Fibroblast of lung (primary cell): ENCODE measurements at regions not wholly inside any gene's neighbourhood (a gene's known extent, or its start where the extent isn't known, plus 50 kb on each side); places are given as distances from the start of the nearest gene placed in this dataset.
"Not testable (repeated sequence)": the region's sequence is repeated elsewhere in the genome, so short reads cannot be mapped to it uniquely, and the experiment has no call there.

Experiments used
- DNase-seq, 2 donors: peaks; one replicate each; pipeline versions ENCODE4 v3.0.0 to v3.0.0-alpha.2; 2010; ENCODE audit warnings: low read depth in 2 of 2
- H2AFZ ChIP-seq: 2 replicates; pipeline ENCODE4 v1.5.1; 2012; ENCODE audit warnings: low read length, control low read depth, inconsistent platforms
- H3K27ac ChIP-seq: 2 replicates; pipeline ENCODE4 v1.5.1; 2011; ENCODE audit warnings: low read length, control low read depth; ENCODE audit not compliant: insufficient read depth
- H3K27me3 ChIP-seq: 2 replicates; pipeline ENCODE4 v1.5.1; 2011; ENCODE audit warnings: mild to moderate bottlenecking, low read length; ENCODE audit not compliant: control insufficient read depth, insufficient read depth
- H3K36me3 ChIP-seq: 2 replicates; pipeline ENCODE4 v1.5.1; 2011; ENCODE audit warnings: low read length; ENCODE audit not compliant: control insufficient read depth, insufficient read depth
- H3K4me1 ChIP-seq: 2 replicates; pipeline ENCODE4 v1.5.1; 2011; ENCODE audit warnings: low read length; ENCODE audit not compliant: control insufficient read depth, insufficient read depth; ENCODE audit errors: extremely low read depth
- H3K4me2 ChIP-seq: 2 replicates; pipeline ENCODE4 v1.5.1; 2011; ENCODE audit warnings: low read length, control low read depth; ENCODE audit not compliant: insufficient read depth; ENCODE audit errors: extremely low read depth
- H3K4me3 ChIP-seq, 4 experiments: fragments of 200-600 bp in 1 of 4; sonication (generic) in 1 of 4; replicated peaks in 1 of 4; 2 replicates each; pipeline ENCODE4 v1.5.1; 2011 to 2016; ENCODE audit warnings: low read length in 4 of 4, low read depth in 3 of 4, mild to moderate bottlenecking in 3 of 4, control low read depth in 2 of 4, inconsistent platforms in 1 of 4, mixed read lengths in 1 of 4; ENCODE audit not compliant: insufficient read depth in 1 of 4; ENCODE audit errors: control extremely low read depth in 1 of 4
- H3K79me2 ChIP-seq: 2 replicates; pipeline ENCODE4 v1.5.1; 2012; ENCODE audit warnings: mild to moderate bottlenecking, low read length, inconsistent platforms; ENCODE audit not compliant: control insufficient read depth, insufficient read depth
- H3K9ac ChIP-seq: 2 replicates; pipeline ENCODE4 v1.5.1; 2011; ENCODE audit warnings: mild to moderate bottlenecking, low read length, control low read depth; ENCODE audit not compliant: insufficient read depth
- H3K9me3 ChIP-seq: 2 replicates; pipeline ENCODE4 v1.5.1; 2012; ENCODE audit warnings: low read depth, low read length; ENCODE audit not compliant: control insufficient read depth, insufficient read depth
- H4K20me1 ChIP-seq: 2 replicates; pipeline ENCODE4 v1.5.1; 2011; ENCODE audit warnings: low read length; ENCODE audit not compliant: control insufficient read depth, insufficient read depth; ENCODE audit errors: extremely low read depth
- EZH2 ChIP-seq: IDR thresholded peaks from 2 replicates; pipeline ENCODE4 v1.5.1; 2012; ENCODE audit warnings: low read length, control low read depth, mild to moderate bottlenecking; ENCODE audit errors: missing control alignments
- TF ChIP-seq, protein P1 (sequence below), 2 donors: IDR thresholded peaks in 1 of 2; conservative IDR thresholded peaks in 1 of 2; 1 replicate in 1 of 2; 2 replicates in 1 of 2; pipeline ENCODE4 v1.5.1; 2011 to 2012; ENCODE audit warnings: low read length in 2 of 2, control low read depth in 1 of 2, inconsistent platforms in 1 of 2, low read depth in 1 of 2, mild to moderate bottlenecking in 1 of 2

DNA sequence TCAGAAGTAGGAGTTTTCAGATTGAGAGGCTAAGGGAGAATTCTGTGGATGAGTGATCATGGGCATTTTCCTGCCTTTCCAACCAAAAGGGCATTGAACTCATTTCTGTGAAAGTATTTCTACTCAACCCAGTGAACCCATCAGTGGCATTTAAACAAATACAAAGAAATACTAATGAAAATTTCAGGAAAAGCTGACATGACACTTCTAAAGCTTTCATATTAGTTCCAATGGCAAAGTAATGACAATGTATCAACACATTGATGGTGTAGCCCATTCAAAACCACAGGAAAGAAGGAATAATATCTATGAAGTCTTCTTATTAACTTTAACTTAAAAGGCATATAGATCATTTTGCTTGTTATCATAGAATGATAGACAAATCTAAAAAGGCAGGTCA lies 183.5 kb upstream of the ANXA10 start:
- H3K27me3 ChIP-seq: no peaks in the 10 kb centered on the region
- H3K79me2 ChIP-seq: no peaks in the 10 kb centered on the region
- H3K36me3 ChIP-seq: no peaks in the 10 kb centered on the region
- no peaks in the 10 kb centered on the region for H3K4me1 ChIP-seq
- no peaks in the 10 kb centered on the region for H3K9me3 ChIP-seq
- H3K27ac ChIP-seq: no peak overlapping the region
- TF ChIP-seq, protein P1, sequence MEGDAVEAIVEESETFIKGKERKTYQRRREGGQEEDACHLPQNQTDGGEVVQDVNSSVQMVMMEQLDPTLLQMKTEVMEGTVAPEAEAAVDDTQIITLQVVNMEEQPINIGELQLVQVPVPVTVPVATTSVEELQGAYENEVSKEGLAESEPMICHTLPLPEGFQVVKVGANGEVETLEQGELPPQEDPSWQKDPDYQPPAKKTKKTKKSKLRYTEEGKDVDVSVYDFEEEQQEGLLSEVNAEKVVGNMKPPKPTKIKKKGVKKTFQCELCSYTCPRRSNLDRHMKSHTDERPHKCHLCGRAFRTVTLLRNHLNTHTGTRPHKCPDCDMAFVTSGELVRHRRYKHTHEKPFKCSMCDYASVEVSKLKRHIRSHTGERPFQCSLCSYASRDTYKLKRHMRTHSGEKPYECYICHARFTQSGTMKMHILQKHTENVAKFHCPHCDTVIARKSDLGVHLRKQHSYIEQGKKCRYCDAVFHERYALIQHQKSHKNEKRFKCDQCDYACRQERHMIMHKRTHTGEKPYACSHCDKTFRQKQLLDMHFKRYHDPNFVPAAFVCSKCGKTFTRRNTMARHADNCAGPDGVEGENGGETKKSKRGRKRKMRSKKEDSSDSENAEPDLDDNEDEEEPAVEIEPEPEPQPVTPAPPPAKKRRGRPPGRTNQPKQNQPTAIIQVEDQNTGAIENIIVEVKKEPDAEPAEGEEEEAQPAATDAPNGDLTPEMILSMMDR (conservative IDR thresholded peaks at IDR 0.05 in 1 of 2, IDR thresholded peaks at IDR 0.05 in 1 of 2; ENCODE audit: low read depth in 1 of 2, low read length in 2 of 2): no peak
- TF ChIP-seq EZH2: no peak
- no peak overlapping the region for H3K4me2 ChIP-seq
- H3K4me3 ChIP-seq: no peak overlapping the region
- H4K20me1 ChIP-seq: no peaks in the 10 kb centered on the region
- H3K9ac ChIP-seq: no peak overlapping the region
- H2AFZ ChIP-seq: no peak overlapping the region
- DNase-seq: no peak

DNA sequence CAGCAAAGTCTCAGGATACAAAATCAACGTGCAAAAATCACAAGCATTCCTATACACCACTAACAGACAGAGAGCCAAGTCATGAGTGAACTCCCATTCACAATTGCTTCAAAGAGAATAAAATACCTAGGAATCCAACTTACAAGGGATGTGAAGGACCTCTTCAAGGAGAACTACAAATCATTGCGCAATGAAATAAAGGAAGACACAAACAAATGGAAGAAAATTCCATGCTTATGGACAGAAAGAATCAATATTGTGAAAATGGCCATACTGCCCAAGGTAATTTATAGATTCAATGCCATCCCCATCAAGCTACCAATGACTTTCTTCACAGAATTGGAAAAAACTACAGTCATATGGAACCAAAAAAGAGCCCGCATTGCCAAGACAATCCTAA lies 179.8 kb upstream of the ANXA10 start:
- DNase-seq, H2AFZ ChIP-seq, H3K27me3 ChIP-seq, H4K20me1 ChIP-seq, H3K27ac ChIP-seq, H3K4me2 ChIP-seq, H3K36me3 ChIP-seq, H3K4me1 ChIP-seq, H3K9me3 ChIP-seq, H3K79me2 ChIP-seq, H3K9ac ChIP-seq, H3K4me3 ChIP-seq: not testable (repeated sequence)

DNA sequence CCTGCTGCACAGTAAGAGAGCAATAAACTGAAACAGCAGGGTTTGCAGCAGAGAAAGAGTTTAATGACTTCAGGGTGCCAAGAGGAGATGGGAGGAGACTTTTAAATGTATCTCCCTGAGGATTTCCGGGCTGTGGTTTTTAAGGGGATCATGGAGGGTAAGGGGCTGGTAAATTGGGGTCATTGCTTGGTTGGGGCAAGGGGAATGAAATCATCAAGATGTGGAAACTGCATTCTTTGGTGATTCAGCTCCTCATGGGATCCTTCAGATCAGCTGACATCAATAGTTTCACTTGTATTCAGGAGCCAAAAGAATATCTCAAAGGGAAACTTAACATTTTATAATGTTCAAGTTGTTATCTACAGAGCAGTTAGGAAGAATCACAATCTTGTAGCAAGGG lies 174.3 kb upstream of the ANXA10 start:
- H3K9ac ChIP-seq: no peak overlapping the region
- no peaks in the 10 kb centered on the region for H3K27me3 ChIP-seq
- no peak overlapping the region for H3K4me3 ChIP-seq
- no peaks in the 10 kb centered on the region for H3K9me3 ChIP-seq
- no peak overlapping the region for H2AFZ ChIP-seq
- no peaks in the 10 kb centered on the region for H3K36me3 ChIP-seq
- TF ChIP-seq, protein P1 (conservative IDR thresholded peaks at IDR 0.05 in 1 of 2, IDR thresholded peaks at IDR 0.05 in 1 of 2; ENCODE audit: low read depth in 1 of 2, low read length in 2 of 2): no peak
- TF ChIP-seq EZH2: no peak
- H3K4me1 ChIP-seq: no peaks in the 10 kb centered on the region
- H3K79me2 ChIP-seq: no peaks in the 10 kb centered on the region
- no peak overlapping the region for H3K27ac ChIP-seq
- H4K20me1 ChIP-seq: no peaks in the 10 kb centered on the region
- no peak overlapping the region for H3K4me2 ChIP-seq
- peak in 1 of 2 donors; percentile 8 for DNase-seq

DNA sequence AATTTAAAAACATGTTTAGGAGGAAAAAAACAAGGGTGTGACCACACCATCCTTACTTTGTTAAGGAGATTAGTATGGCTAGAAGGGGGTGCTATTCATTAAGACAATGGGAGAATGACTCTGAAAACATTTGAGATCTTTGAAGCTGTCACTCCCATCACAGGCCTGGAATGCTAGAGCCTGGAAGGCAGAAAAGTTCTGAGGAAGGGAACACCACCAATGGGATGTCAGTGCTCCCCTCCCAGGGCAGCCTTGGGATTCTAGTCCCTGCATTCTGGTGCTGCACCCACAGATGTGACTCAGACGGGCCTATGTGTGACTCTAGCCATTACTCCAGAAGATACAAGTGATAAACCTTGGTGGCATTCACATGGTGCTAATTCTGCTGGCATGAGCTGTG lies 162.2 kb upstream of the ANXA10 start:
- Histone ChIP-seq H3K27ac (no peak overlapping the region), H3K9ac (no peak overlapping the region), H3K4me1 (no peaks in the 10 kb centered on the region), H3K27me3 (no peaks in the 10 kb centered on the region), H4K20me1 (no peaks in the 10 kb centered on the region), H3K79me2 (no peaks in the 10 kb centered on the region), H3K36me3 (no peaks in the 10 kb centered on the region), H3K9me3 (no peaks in the 10 kb centered on the region), H2AFZ (no peak overlapping the region), H3K4me2 (no peak overlapping the region), H3K4me3 (no peak overlapping the region)
- TF ChIP-seq, protein P1 (conservative IDR thresholded peaks at IDR 0.05 in 1 of 2, IDR thresholded peaks at IDR 0.05 in 1 of 2; ENCODE audit: low read depth in 1 of 2, low read length in 2 of 2): no peak
- TF ChIP-seq EZH2: no peak
- no peak for DNase-seq
